GM21786 (cell line): ENCODE measurements at regions not wholly inside any gene's neighbourhood (a gene's known extent, or its start where the extent isn't known, plus 50 kb on each side); places are given as distances from the start of the nearest gene placed in this dataset.
"Not testable (repeated sequence)": the region's sequence is repeated elsewhere in the genome, so short reads cannot be mapped to it uniquely, and the experiment has no call there.

ENCODE experiments used
- ATAC-seq: cut with Tn5 transposase; IDR thresholded peaks from one replicate; pipeline ENCODE4 v1.9.1; 2021; ENCODE audit not compliant: unreplicated experiment

DNA sequence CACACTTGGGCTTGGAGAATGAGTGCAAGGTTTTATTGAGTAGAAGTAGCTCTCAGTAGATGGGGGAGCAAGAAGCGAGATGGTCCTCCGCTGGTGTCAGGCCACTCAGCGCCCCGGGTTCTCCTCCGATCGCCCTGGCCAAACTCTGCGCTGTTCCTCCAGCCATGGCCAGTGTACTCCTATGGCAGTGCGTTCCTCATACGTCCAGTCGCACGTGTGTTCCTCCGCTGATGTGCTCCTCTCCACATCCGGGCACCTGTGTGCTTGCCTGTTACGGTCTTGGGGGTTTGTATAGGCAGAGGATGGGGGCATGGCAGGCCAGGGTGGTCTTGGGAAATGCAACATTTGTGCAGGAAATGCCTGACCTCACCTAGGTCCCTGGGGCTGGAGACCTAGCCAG lies 1899.4 kb downstream of the PCDH9 start:
- ATAC-seq: no peak

DNA sequence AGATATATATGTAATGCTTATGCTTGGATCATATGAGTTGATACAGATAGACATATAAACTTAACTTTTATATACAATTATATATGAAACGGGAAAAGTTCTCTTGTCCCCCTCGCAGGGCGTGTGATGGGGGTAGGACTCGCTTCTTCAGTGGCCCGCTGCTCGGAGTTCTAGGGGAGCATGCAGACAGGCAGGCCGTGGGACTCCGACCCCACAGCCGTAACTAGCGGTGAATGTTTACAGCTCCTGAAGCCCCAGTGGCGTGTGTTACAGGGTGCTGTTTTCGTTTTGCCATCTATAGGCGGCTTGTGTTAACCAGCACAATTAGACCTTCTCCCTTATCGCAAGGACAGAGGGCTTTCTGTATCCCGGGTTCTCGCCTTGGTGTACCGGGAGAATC lies 1899.8 kb downstream of the PCDH9 start:
- no peak for ATAC-seq

DNA sequence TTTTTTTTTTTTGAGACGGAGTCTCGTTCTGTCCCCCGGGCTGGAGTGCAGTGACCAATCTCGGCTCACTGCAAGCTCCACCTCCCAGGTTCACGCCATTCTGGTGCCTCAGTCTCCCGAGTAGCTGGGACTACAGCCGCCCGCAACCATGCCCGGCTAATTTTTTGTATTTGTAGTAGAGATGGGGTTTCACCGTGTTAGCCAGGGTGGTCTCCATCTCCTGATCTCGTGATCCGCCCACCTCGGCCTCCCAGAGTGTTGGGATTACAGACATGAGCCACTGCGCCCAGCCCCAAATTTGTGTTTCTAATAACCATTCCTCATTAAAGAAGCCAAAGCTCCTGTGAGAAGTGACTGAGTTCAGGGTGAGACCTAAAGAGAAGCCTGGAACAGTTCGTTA lies 1906.9 kb downstream of the PCDH9 start:
- ATAC-seq: not testable (repeated sequence)

DNA sequence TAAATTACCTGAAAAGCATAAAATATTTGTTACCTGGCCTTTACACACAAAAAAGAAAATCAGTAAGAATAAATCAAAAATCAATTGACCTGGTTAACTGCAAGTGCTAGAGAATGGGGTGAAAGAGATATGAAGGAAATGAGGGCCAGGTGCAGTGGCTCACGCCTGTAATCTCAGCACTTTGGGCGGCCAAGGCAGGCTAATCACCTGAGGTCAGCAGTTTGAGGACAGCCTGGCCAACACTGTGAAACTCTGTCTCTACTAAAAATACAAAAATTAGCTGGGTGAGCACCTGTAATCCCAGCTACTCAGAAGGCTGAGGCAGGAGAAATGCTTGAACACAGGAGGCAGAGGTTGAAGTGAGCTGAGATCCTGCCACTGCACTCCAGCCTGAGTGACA lies 1908.7 kb downstream of the PCDH9 start:
- not testable (repeated sequence) for ATAC-seq

DNA sequence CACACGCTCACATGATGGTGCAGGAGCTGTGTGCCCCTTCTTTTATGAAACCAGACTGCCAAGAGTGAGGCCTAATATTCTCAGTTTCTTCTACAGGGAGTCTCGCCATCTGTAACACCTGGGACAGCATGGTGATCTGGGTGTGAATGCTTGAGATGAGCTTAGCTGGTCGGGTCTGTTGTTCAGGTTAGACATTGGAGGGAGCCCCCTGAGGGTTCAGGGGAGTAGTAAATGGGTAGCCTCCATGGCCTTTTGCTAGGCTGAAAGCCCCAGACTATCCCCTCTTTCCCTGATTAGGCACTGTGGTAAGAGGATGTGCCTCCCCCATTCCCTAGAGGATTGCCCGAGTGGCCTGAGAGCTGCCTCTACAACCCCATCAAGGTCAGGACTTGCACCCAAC lies 1916.1 kb downstream of the PCDH9 start:
- no peak for ATAC-seq

DNA sequence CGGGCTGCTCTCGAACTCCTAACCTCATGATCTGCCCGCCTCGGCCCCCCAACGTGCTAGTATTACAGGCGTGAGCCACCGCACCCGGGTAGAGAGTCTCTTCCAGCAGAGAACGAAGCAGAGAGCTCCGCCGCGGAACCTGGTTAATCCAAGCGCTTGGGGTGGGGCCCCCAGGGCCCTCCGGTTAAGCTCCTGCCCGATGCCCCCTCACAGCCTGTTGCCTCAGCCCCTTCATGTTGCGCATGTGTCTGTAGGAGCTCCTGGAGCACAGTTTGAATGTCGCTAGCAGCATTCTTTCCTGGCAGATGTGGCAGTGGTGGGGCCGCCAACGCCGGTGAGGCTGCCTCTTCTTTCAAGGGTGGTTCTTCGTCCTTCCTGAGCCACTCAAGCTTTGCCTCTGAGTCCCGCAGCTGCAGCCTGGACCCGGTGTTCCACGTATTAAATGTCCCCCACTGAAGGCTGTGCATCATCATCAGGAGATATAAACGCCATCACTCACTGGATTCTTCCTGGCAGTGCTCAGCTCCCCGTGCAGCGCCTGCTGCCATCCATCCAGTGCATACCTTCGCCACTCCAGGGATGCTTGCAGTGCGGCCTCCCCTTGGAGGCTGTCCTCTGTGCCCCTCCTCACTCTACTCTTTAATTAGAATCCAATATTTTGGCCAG lies 1919.3 kb downstream of the PCDH9 start:
- no peak for ATAC-seq

DNA sequence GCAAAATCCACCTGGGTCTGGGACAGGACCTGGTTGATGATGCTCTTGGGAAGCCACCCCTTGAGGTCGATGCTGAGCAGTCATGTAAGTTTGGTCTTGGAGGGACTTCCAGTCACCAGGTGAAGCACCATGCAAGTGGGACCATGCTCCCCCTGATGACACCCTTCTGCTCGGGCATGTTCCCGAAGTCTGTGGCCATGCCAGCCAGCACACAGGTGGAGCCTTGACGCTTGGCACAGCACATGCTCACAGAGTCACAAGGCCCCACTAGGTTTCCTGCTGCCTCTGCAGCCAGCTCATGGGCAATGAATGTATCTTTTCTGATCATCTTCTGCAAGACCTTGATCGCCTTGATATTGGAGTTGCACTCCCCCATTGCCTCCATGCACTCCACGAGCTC lies 1920.2 kb downstream of the PCDH9 start:
- no peak for ATAC-seq

DNA sequence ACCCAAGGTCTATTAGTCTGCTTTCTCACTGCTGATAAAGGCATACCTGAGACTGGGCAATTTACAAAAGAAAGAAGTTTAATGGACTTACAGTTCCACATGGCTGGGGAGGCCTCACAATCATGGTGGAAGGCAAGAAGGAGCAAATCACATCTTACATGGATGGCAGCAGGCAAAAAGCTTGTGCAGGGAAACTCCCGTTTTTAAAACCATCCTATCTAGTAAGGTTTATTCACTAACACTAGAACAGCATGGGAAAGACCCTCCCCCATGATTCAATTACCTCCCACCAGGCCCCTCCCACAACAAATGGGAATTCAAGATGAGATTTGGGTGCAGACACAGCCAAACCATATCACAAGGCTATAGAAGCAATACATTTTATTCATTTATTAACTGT lies 1921.4 kb downstream of the PCDH9 start:
- not testable (repeated sequence) for ATAC-seq

DNA sequence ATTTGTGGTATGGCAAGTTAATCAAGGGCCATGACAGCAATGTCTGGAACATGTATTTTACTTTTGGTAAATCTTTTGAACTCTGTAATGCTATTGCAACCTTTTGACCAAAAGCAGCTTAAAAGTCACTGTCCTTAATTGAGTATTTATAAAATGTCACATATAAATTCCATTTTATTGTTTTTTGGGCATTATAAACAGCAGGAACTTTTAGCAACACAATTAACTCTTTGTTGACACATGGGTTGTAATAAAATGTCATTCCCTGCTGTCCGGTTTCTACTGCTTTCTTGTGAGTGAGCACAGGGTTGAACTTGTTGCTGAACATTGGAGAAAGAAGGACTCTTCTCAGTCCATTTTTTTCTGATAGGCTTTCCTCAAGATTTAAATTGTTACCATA lies 1923.1 kb downstream of the PCDH9 start:
- no peak for ATAC-seq

DNA sequence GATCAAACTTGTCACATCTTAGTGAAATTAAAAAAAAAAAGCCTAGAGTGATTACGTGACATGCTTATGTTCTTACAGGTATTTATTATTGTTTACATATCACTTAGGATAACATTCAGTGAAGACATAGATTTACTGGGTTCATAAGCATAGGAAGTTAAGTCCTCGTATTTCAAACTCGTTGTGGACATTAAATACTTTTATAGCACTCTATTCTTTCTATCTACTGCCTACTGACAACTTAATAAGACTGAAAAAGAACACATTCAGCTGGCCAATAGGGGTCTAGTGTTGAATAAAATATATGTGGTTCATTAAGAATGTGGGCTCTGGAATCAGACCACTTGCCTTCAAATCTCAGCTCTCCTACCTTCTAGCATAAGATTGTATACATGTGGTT lies 1927.4 kb downstream of the PCDH9 start:
- ATAC-seq: no peak

DNA sequence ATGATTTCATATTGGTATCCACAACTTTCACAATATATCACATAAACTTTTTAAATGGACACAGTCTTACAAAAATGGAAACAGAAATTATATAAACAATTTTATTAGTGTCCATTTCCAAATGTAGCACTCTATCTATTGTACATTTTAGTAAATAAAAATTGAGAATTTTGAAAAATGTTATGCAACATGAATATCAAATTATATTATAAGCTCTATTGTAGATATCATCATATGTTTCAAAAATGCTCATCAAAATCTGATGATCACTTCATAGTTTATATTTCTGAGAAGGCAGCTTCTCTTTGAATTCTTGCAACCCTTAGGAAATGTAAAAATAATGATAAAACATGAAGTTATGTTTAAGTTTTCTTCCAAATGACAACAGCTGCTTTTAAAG lies 1928.6 kb downstream of the PCDH9 start:
- no peak for ATAC-seq

DNA sequence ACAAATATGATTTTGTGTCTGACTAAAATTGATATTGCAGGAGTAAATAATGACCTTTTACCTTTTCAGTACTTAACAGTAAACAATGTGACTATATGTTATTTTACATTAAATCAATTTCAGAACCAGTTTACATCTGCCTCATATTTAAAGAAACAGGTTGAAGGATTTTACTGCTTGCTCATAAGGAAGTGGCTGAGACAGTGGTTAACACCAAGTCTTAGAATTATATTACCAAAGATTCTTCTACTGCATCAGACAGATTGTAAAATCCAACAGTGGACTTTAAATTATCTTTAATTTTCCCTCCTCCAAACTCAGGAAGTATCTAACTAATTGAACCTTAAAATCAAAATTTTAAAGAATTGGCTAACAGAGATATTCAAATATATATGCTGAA lies 1929.9 kb downstream of the PCDH9 start:
- no peak for ATAC-seq

DNA sequence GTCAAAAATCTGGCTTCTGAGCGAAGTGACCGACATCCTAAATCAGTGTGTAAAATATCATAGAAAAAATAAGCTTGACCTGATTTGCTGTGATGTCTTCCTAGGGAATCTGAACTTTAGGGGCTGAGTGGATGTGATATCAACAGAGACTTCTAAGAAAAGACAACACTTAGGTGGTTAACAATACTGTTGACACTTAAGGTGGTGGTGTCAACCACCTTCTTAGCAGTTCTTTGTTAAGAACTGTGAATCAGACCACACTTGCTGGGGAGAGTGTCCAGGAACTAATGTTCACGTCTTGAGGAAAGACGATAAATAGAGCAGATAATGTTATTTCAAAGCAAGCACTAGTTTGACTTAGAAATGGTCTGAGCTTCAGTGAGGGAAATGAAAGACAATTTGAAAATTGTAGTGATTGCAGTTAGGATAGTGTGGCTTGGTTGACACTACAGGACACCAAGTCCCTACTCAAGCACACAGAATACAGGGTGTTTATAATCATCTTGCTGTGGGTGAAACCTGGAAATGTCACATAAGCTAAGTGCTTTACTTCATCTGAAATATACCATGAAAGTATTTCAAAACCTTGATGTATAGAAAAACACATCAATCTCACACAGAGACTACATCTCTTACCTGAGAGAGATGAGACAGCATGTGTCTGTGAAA lies 1936.5 kb downstream of the PCDH9 start:
- no peak for ATAC-seq

DNA sequence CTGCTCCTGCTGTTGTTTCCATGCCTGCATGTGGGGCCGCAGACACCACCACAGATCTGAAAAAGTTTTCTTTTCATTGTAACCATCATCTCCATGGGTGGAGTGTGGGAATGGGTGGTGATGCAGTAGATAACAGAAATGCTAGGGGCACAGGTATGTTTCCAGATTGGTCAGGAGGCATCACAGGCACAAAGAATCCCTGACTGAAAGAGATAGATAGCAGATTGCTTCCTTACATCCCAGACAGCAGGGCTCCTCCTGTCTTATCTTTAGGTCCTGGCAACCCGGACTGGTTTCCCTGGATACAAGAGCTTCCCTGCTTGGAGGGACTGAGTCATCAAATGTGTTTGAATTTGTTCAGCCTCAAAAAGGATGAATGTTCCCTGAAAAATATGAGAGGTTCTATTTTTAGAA lies 1937.6 kb downstream of the PCDH9 start:
- no peak for ATAC-seq

DNA sequence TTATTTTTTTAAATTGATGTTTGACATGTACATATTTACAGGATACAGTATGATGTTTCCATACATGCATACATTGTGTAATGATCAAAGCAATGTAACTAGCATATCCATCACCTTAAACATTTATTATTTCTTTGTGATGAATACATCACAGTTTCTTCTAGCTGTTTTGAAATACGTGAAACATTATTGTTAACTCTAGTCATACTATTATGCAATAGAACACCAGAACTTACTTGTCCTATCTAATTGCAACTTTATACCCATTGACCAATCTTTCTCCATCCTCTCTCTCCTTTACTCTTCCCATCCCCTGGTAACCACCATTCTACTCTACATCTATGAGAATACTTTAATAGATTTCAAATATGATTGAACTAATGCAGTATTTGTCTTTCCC lies 1942.7 kb downstream of the PCDH9 start:
- no peak for ATAC-seq

DNA sequence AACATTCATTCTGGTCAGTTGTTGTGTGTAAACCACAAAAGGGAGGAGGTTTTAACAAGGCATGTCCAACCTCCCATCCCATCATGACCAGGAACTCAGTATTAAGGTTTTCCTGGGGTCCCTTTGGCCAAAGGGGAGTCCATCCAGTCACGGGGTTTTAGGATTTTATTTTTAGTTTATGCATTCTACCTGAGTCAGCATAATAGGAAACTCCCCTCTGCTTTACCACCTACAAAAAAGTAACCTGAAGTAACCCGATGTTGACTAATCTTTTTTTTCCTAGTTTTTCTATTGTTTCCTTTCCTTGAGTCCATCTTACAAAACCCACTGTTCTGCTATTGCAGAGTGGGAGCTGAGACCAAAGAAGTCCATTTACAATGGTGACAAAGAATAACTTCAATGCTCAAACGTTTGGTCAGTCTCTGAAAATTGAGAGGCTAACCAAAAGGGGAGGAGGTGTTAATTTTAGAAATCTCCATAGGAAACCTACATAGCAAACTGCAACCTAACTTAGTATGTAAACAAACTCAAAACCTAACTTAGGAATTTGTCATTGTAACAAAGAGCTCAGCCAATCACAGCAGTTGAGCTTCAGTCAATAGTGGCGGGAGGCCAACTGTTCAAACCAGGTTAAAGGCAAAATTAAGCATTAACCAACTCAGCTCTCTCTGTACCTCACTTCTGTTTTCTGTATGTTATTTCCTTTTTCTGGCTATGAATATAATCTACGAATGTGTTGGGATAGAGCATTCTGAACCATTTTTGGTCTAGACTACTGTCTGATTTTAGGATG lies 1954.1 kb downstream of the PCDH9 start:
- no peak for ATAC-seq

DNA sequence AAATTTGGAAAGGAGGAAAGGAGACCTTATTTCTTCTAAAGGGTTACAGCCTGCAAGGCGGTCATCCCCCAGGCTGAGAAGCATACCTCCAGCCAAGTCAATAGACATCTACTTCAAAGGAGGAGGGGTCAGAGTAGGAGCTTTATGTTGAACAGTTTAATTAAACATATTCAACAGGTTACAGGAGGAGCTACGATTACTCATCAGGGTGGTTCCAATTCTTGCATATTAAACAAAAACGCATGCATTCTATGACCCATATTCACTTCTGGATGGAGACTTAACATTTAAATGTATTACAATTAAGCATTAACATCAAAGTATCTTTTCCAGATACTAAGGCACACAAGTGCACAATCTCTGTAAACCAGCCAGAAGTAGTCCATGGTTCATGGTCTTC lies 1955.0 kb downstream of the PCDH9 start:
- no peak for ATAC-seq

DNA sequence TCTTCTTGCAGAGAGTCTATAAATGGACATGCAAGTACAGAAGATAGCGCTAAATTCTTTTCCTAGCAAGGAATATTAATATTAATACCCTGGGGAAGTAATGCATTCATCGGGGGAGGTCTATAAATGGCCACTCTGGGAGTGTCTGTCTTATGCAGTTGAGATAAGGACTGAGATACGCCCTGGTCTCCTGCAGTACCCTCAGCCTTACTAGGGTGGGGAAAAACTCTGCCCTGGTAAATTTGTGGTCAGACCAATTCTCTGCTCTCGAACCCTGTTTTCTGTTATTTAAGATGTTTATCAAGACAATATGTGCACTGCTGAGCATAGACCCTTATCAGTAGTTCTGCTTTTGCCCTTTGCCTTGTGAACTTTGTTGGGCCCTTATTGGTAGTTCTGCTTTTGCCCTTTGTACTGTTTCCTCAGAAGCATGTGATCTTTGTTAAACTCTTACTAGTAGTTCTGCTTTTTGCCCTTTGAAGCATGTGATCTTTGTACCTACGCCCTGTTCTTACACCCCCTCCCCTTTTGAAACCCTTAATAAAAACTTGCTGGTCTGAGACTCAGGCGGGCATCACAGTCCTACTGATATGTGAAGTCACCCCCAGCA lies 1956.2 kb downstream of the PCDH9 start:
- ATAC-seq: not testable (repeated sequence)

DNA sequence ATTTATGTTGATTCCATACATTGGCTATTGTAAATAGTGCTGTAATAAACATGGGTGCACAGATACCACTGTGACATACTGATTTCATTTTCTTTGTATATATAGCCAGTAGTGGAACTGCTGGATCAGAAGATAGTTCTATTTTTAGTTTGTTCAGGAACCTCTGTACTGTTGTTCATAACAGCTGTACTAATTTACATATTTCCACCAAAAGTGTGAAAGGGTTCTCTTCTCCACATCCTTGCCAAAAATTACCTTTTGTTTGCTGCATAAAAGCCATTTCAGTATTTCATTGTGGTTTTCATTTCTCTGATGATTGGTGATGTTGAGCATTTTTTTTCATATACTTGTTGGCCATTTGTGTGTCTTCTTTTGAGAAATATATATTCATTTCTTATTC lies 1962.1 kb downstream of the PCDH9 start:
- ATAC-seq: no peak

DNA sequence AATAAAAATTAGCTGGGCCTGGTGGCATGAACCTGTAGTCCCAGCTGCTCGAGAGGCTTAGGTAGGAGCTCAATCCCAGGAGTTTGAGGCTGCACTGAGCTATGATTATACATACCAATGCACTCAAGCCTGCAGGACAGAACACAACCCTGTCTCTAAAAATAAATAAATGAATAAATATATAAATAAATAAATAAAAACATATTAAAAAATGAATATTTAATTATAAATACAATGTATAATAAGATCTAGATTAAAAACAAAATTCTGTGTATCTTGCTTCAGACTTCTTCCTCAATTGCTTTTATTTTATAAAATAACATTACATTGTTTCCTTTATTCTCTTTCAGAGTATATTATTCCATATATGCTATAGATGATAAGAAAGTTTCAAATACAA lies 1964.1 kb downstream of the PCDH9 start:
- ATAC-seq: no peak

DNA sequence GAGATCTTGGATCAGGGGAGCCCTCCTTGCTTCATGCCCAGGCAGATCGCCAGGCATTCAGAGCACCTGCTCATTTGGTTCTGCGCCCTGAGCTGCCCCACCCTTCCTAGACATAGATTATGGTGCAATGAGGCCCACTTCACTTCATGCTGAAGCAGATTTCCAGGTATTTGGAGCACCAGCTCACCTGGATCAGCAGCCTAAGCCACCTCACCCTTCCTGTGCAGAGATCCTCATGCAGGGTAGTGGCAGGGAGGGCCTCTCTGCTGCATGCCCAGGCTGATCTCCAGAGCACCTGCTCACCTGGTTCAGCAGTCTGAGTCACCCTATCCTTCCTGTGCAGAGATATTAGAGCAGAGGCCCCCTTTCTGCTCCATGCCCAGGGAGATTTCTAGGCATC lies 1966.1 kb downstream of the PCDH9 start:
- no peak for ATAC-seq
